Loucy (cell line): ENCODE measurements at regions not wholly inside any gene's neighbourhood (a gene's known extent, or its start where the extent isn't known, plus 50 kb on each side); places are given as distances from the start of the nearest gene placed in this dataset.

Source experiments
- H2AFZ ChIP-seq: fragments of 200-600 bp; sonication (generic); 2 replicates; pipeline ENCODE4 v1.6.0; 2016; ENCODE audit warnings: antibody characterized with exemption, mild to moderate bottlenecking, low read length, moderate library complexity
- H3F3A ChIP-seq: fragments of 200-600 bp; 2 replicates; pipeline ENCODE4 v1.6.0; 2016; ENCODE audit warnings: antibody characterized with exemption, low read depth, mild to moderate bottlenecking
- H3K27me3 ChIP-seq: fragments of 200-600 bp; sonication (generic); 2 replicates; pipeline ENCODE4 v1.6.1; 2014; ENCODE audit warnings: low read length, mild to moderate bottlenecking; ENCODE audit not compliant: insufficient read depth, poor library complexity, severe bottlenecking
- H3K36me3 ChIP-seq: fragments of 200-600 bp; sonication (generic); 2 replicates; pipeline ENCODE4 v1.6.1; 2016; ENCODE audit warnings: low read length; ENCODE audit not compliant: insufficient read depth
- H3K4me1 ChIP-seq: fragments of 200-600 bp; sonication (generic); 2 replicates; pipeline ENCODE4 v1.5.1; 2014; ENCODE audit warnings: low read length, mild to moderate bottlenecking; ENCODE audit not compliant: insufficient read depth, poor library complexity, severe bottlenecking
- H3K4me2 ChIP-seq: fragments of 200-600 bp; sonication (generic); 2 replicates; pipeline ENCODE4 v1.6.0; 2014; ENCODE audit warnings: antibody characterized with exemption, low read length, low read depth, mild to moderate bottlenecking; ENCODE audit not compliant: poor library complexity, severe bottlenecking
- H3K4me3 ChIP-seq: fragments of 200-600 bp; sonication (generic); 2 replicates; pipeline ENCODE4 v1.5.1; 2014; ENCODE audit warnings: low read length, mild to moderate bottlenecking, mixed read lengths; ENCODE audit not compliant: poor library complexity, severe bottlenecking
- H3K79me2 ChIP-seq: fragments of 200-600 bp; sonication (generic); 2 replicates; pipeline ENCODE4 v1.6.1; 2014; ENCODE audit warnings: low read length; ENCODE audit not compliant: insufficient read depth
- H3K9ac ChIP-seq: fragments of 200-600 bp; sonication (generic); 2 replicates; pipeline ENCODE4 v1.6.0; 2014; ENCODE audit warnings: mild to moderate bottlenecking, low read depth, low read length, moderate library complexity; ENCODE audit not compliant: poor library complexity, severe bottlenecking
- H3K9me2 ChIP-seq: fragments of 200-600 bp; sonication (generic); replicated peaks from 2 replicates; pipeline ENCODE4 v1.6.1; 2016; ENCODE audit warnings: low read depth, low read length, mixed read lengths
- H3K9me3 ChIP-seq: fragments of 200-600 bp; sonication (generic); 2 replicates; pipeline ENCODE4 v1.6.1; 2014; ENCODE audit warnings: mild to moderate bottlenecking, antibody characterized with exemption, low read length, low read depth; ENCODE audit not compliant: insufficient read depth
- H4K20me1 ChIP-seq: fragments of 200-600 bp; sonication (generic); 2 replicates; pipeline ENCODE4 v1.6.0; 2014; ENCODE audit warnings: antibody characterized with exemption, low read length, mild to moderate bottlenecking; ENCODE audit not compliant: insufficient read depth, poor library complexity, severe bottlenecking
- EZH2phosphoT487 ChIP-seq: fragments of 200-600 bp; IDR thresholded peaks from 2 replicates; pipeline ENCODE4 v1.6.1; 2018; ENCODE audit warnings: antibody characterized with exemption, mild to moderate bottlenecking, moderate library complexity, borderline replicate concordance
- TF ChIP-seq, protein P1 (sequence below): fragments of 200-600 bp; sonication (generic); conservative IDR thresholded peaks from 2 replicates; pipeline ENCODE4 v1.5.1; 2014; ENCODE audit warnings: mild to moderate bottlenecking, antibody characterized with exemption, low read length

DNA sequence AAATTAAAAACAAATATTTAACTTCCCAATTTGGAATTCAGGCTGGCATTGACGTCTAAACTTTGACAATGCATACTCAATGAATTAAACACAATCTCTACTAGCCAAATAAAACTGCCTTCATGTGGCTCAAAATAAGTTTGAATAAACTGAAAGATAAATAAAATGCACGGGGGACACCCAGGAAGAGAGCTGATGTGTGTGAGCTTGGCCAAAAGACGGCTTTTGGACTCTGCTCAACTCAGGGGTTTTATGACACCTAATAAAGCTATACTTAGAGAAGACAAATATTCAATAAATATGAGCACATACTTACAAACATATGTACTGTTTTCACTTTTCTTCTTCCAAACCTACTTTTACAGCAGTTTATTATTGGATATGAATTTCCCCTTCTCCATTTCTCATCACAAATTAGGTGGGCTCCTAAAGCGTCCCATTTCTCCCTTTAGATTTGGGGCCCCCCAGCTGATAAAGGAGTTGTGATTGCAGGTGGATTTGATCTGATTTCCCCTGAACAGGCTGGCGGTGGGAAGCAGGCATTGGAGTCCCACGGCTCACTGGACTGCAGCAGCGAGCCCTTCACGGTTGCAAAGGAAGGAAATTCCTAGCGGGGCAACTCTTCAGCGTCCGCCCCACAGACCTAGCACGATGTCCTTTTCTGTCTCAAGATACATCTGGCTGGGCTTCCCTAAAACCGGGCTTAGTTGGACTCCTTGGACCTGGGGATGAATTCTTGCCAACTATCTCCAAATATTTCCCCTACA lies 79.6 kb downstream of the INSIG1 start:
- TF ChIP-seq, protein P1, sequence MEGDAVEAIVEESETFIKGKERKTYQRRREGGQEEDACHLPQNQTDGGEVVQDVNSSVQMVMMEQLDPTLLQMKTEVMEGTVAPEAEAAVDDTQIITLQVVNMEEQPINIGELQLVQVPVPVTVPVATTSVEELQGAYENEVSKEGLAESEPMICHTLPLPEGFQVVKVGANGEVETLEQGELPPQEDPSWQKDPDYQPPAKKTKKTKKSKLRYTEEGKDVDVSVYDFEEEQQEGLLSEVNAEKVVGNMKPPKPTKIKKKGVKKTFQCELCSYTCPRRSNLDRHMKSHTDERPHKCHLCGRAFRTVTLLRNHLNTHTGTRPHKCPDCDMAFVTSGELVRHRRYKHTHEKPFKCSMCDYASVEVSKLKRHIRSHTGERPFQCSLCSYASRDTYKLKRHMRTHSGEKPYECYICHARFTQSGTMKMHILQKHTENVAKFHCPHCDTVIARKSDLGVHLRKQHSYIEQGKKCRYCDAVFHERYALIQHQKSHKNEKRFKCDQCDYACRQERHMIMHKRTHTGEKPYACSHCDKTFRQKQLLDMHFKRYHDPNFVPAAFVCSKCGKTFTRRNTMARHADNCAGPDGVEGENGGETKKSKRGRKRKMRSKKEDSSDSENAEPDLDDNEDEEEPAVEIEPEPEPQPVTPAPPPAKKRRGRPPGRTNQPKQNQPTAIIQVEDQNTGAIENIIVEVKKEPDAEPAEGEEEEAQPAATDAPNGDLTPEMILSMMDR = no peak
- TF ChIP-seq EZH2phosphoT487 = no peak
- no peaks in the 10 kb centered on the region for H3F3A ChIP-seq
- no peaks in the 10 kb centered on the region for H3K36me3 ChIP-seq
- no peak overlapping the region for H2AFZ ChIP-seq
- no peaks in the 10 kb centered on the region for H3K9me3 ChIP-seq
- no peak overlapping the region for H3K9ac ChIP-seq
- H3K4me3 ChIP-seq = no peak overlapping the region
- no peaks in the 10 kb centered on the region for H4K20me1 ChIP-seq
- peaks cover 23% of the 10 kb centered on the region for H3K4me1 ChIP-seq
- H3K79me2 ChIP-seq = no peaks in the 10 kb centered on the region
- no peak overlapping the region for H3K4me2 ChIP-seq
- H3K9me2 ChIP-seq = no peaks in the 10 kb centered on the region
- H3K27me3 ChIP-seq = no peaks in the 10 kb centered on the region

DNA sequence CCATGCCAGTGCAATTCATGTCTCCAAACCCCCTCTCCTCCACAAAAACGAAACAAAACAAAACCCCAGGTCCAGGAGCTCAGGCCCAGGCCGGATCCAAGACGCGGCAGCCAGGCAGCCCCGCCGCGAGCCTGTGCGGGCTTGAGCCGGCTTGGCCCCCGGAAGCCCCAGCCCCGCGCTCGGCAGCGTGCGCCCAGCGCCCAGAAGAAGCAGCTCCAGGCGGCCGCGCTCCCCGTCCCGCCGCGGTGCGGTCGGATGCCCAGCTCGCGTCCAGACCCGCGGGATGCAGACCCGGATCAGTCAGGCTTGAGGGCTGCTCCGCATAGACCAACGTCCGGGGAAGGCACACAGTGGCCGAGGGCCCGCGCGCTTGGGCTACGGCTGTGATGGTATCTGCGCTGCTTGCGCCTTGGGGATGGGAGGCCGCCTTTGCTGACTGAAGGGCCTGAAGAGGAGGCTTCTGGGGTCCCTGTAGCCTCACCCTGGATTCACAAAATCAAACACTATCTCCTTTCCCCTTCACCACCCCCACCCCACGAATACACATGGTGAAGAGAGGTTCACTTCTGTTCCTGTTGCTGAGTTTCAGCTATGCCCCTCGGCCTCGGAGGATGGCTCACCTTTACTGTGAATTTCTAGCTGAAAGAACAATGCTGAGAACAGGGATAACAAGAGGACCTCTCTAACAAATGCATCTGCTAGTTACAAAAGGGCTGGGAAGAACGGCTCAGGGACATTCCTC lies 79.9 kb upstream of the EN2 start:
- no peak overlapping the region for H3K4me3 ChIP-seq
- peaks cover 23% of the 10 kb centered on the region for H3K4me1 ChIP-seq
- no peak overlapping the region for H3K4me2 ChIP-seq
- no peaks in the 10 kb centered on the region for H4K20me1 ChIP-seq
- no peaks in the 10 kb centered on the region for H3F3A ChIP-seq
- H2AFZ ChIP-seq = no peak overlapping the region
- H3K36me3 ChIP-seq = no peaks in the 10 kb centered on the region
- H3K27me3 ChIP-seq = no peaks in the 10 kb centered on the region
- no peaks in the 10 kb centered on the region for H3K79me2 ChIP-seq
- no peaks in the 10 kb centered on the region for H3K9me3 ChIP-seq
- TF ChIP-seq EZH2phosphoT487 = no peak
- TF ChIP-seq, protein P1 = no peak
- H3K9ac ChIP-seq = no peak overlapping the region
- H3K9me2 ChIP-seq = no peaks in the 10 kb centered on the region

DNA sequence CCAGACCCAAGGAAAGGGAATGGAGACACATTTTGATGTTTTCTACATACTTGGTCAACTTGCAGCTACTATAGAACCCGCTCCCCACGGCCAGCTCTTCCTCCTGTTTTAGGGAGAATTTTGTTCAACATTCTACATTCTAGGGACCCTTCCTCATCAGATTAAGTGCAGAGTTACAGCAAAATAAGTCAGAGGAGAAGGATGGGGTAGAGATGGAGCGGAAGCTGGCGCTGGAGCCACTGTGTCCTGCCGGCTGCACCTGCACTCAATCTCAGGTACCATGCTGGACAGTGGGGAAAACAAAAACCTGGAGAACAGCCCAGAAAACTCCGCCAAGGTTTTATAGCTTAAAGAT lies 79.4 kb upstream of the EN2 start:
- H3K4me1 ChIP-seq = peaks cover 23% of the 10 kb centered on the region
- no peak overlapping the region for H3K4me3 ChIP-seq
- no peak overlapping the region for H3K4me2 ChIP-seq
- no peaks in the 10 kb centered on the region for H3K9me3 ChIP-seq
- no peak overlapping the region for H3K9ac ChIP-seq
- H4K20me1 ChIP-seq = no peaks in the 10 kb centered on the region
- no peaks in the 10 kb centered on the region for H3K79me2 ChIP-seq
- H2AFZ ChIP-seq = no peak overlapping the region
- no peaks in the 10 kb centered on the region for H3K36me3 ChIP-seq
- TF ChIP-seq EZH2phosphoT487 = no peak
- TF ChIP-seq, protein P1 = no peak
- no peaks in the 10 kb centered on the region for H3K27me3 ChIP-seq
- no peaks in the 10 kb centered on the region for H3F3A ChIP-seq
- H3K9me2 ChIP-seq = no peaks in the 10 kb centered on the region
